Gastrocnemius medialis (tissue), 4 donors: ENCODE measurements at regions not wholly inside any gene's neighbourhood (a gene's known extent, or its start where the extent isn't known, plus 50 kb on each side); places are given as distances from the start of the nearest gene placed in this dataset.

Experiments used
- POLR2A ChIP-seq, 2 donors: fragments of 450-650 bp; IDR thresholded peaks; one replicate each; pipeline ENCODE4 v1.6.1; 2017; ENCODE audit warnings: antibody characterized with exemption in 2 of 2, mild to moderate bottlenecking in 2 of 2, moderate library complexity in 2 of 2
- TF ChIP-seq, protein P1 (sequence below), 5 experiments: fragments of 450-650 bp in 3 of 5; fragments of 200-600 bp in 2 of 5; sonication (generic) in 2 of 5; IDR thresholded peaks in 4 of 5; conservative IDR thresholded peaks in 1 of 5; 1 replicate in 4 of 5; 2 replicates in 1 of 5; pipeline ENCODE4 v1.5.1; 2016 to 2019; ENCODE audit warnings: antibody characterized with exemption in 5 of 5, mild to moderate bottlenecking in 3 of 5, moderate library complexity in 3 of 5

DNA sequence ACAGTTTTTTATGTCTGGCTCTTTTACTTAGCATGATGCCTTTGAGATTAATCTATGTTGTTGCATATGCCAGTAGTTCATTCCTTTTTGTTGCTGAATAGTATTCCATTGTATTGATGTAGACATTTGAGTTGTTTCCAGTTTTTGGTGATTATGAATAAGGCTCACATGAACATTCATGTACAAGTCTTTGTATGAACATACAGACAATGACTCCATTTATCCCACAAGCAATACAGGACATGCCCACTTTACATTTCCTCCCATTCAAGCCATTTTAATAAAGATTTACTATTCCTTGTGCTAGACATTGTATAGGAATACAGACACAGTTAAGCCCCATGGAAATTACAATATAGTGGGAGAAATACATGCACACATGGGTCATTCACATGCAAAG is 118.0 kb downstream of the TRIM43 start:
- TF ChIP-seq, protein P1, sequence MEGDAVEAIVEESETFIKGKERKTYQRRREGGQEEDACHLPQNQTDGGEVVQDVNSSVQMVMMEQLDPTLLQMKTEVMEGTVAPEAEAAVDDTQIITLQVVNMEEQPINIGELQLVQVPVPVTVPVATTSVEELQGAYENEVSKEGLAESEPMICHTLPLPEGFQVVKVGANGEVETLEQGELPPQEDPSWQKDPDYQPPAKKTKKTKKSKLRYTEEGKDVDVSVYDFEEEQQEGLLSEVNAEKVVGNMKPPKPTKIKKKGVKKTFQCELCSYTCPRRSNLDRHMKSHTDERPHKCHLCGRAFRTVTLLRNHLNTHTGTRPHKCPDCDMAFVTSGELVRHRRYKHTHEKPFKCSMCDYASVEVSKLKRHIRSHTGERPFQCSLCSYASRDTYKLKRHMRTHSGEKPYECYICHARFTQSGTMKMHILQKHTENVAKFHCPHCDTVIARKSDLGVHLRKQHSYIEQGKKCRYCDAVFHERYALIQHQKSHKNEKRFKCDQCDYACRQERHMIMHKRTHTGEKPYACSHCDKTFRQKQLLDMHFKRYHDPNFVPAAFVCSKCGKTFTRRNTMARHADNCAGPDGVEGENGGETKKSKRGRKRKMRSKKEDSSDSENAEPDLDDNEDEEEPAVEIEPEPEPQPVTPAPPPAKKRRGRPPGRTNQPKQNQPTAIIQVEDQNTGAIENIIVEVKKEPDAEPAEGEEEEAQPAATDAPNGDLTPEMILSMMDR (IDR thresholded peaks at IDR 0.05 in 4 of 5, conservative IDR thresholded peaks at IDR 0.05 in 1 of 5) = no peak
- TF ChIP-seq POLR2A (IDR thresholded peaks at IDR 0.05) = no peak
